HUES48 (cell line): ENCODE measurements at regions not wholly inside any gene's neighbourhood (a gene's known extent, or its start where the extent isn't known, plus 50 kb on each side); places are given as distances from the start of the nearest gene placed in this dataset.

Experiments used
- H3K27ac ChIP-seq: one replicate; pipeline ENCODE4 v1.7.0; 2013; ENCODE audit warnings: low read depth, low read length, inconsistent platforms
- H3K27me3 ChIP-seq: 2 replicates; pipeline ENCODE4 v1.6.1; 2013; ENCODE audit warnings: mild to moderate bottlenecking, low read length; ENCODE audit not compliant: control insufficient read depth, insufficient read depth
- H3K36me3 ChIP-seq: 2 replicates; pipeline ENCODE4 v1.6.1; 2013; ENCODE audit warnings: low read length; ENCODE audit not compliant: control insufficient read depth, insufficient read depth
- H3K4me1 ChIP-seq: 2 replicates; pipeline ENCODE4 v1.6.1; 2013; ENCODE audit warnings: mild to moderate bottlenecking, low read length; ENCODE audit not compliant: control insufficient read depth, insufficient read depth
- H3K4me3 ChIP-seq: 2 replicates; pipeline ENCODE4 v1.5.1; 2013; ENCODE audit warnings: mild to moderate bottlenecking, low read depth, low read length
- H3K9ac ChIP-seq: 2 replicates; pipeline ENCODE4 v1.6.1; 2013; ENCODE audit warnings: mild to moderate bottlenecking, low read depth, low read length, moderate library complexity
- H3K9me3 ChIP-seq: 2 replicates; pipeline ENCODE4 v1.6.1; 2013; ENCODE audit warnings: low read length; ENCODE audit not compliant: control insufficient read depth, insufficient read depth

- H3K9ac ChIP-seq = no peak overlapping the region
These were observed 81.1 kb upstream of the SERP2 start for GRCh38 chr13:44292545-44292944.

GRCh38 chr13:44293374-44293773 is 80.2 kb upstream of the SERP2 start:
- no peak overlapping the region for H3K27ac ChIP-seq
- no peaks in the 10 kb centered on the region for H3K9me3 ChIP-seq
- H3K9ac ChIP-seq = no peak overlapping the region
- H3K36me3 ChIP-seq = no peaks in the 10 kb centered on the region
- H3K4me3 ChIP-seq = no peak overlapping the region
- H3K4me1 ChIP-seq = 0 out of 2 replicates have a peak, but pooled peaks cover 2% of the 10 kb centered on the region
- no peaks in the 10 kb centered on the region for H3K27me3 ChIP-seq

More at GRCh38 chr13:44292545-44292944, 81.1 kb upstream of the SERP2 start:
- Histone ChIP-seq H3K36me3 (no peaks in the 10 kb centered on the region), H3K9me3 (no peaks in the 10 kb centered on the region), H3K27me3 (no peaks in the 10 kb centered on the region), H3K27ac (no peak overlapping the region), H3K4me1 (0 out of 2 replicates have a peak, but pooled peaks cover 2% of the 10 kb centered on the region), H3K4me3 (no peak overlapping the region)

GRCh38 chr13:44293908-44294735 is 79.5 kb upstream of the SERP2 start:
- Histone ChIP-seq H3K27me3 (no peaks in the 10 kb centered on the region), H3K9me3 (no peaks in the 10 kb centered on the region), H3K4me3 (no peak overlapping the region), H3K9ac (no peak overlapping the region), H3K27ac (no peak overlapping the region), H3K4me1 (0 out of 2 replicates have a peak, but pooled peaks cover 2% of the 10 kb centered on the region), H3K36me3 (no peaks in the 10 kb centered on the region)

- H3K4me3 ChIP-seq = no peak overlapping the region
- H3K9ac ChIP-seq = no peak overlapping the region
- H3K27me3 ChIP-seq = no peaks in the 10 kb centered on the region
- no peaks in the 10 kb centered on the region for H3K9me3 ChIP-seq
- no peak overlapping the region for H3K27ac ChIP-seq
- H3K4me1 ChIP-seq = 0 out of 2 replicates have a peak, but pooled peaks cover 2% of the 10 kb centered on the region
- no peaks in the 10 kb centered on the region for H3K36me3 ChIP-seq
These were observed 78.7 kb upstream of the SERP2 start for GRCh38 chr13:44294876-44295275.

- Histone ChIP-seq H3K4me3 (no peak overlapping the region), H3K27ac (no peak overlapping the region), H3K27me3 (no peaks in the 10 kb centered on the region; the same call in 1 of the 2 replicates), H3K36me3 (no peaks in the 10 kb centered on the region), H3K9ac (no peak overlapping the region), H3K4me1 (no peaks in the 10 kb centered on the region), H3K9me3 (no peaks in the 10 kb centered on the region)
These were observed 76.8 kb upstream of the SERP2 start for GRCh38 chr13:44296856-44297255.

- Histone ChIP-seq H3K4me1 (no peaks in the 10 kb centered on the region), H3K9ac (no peak overlapping the region), H3K27ac (no peak overlapping the region), H3K27me3 (no peaks in the 10 kb centered on the region; the same call in 1 of the 2 replicates), H3K9me3 (no peaks in the 10 kb centered on the region), H3K4me3 (no peak overlapping the region), H3K36me3 (no peaks in the 10 kb centered on the region)
These were observed 75.3 kb upstream of the SERP2 start for GRCh38 chr13:44298314-44298713.

GRCh38 chr13:44299152-44299943 is 74.3 kb upstream of the SERP2 start:
- no peak overlapping the region for H3K9ac ChIP-seq
- no peaks in the 10 kb centered on the region for H3K36me3 ChIP-seq
- no peak overlapping the region for H3K4me3 ChIP-seq
- peaks cover 1% of the 10 kb centered on the region; the same call in 1 of the 2 replicates for H3K4me1 ChIP-seq
- no peaks in the 10 kb centered on the region for H3K9me3 ChIP-seq
- H3K27me3 ChIP-seq = peaks cover 9% of the 10 kb centered on the region
- H3K27ac ChIP-seq = no peak overlapping the region

GRCh38 chr13:44300895-44301638 is 72.6 kb upstream of the SERP2 start:
- no peak overlapping the region for H3K4me3 ChIP-seq
- no peak overlapping the region for H3K9ac ChIP-seq
- no peaks in the 10 kb centered on the region for H3K36me3 ChIP-seq
- no peaks in the 10 kb centered on the region for H3K9me3 ChIP-seq
- H3K27me3 ChIP-seq = peaks cover 26% of the 10 kb centered on the region
- peaks cover 18% of the 10 kb centered on the region for H3K4me1 ChIP-seq
- H3K27ac ChIP-seq = no peak overlapping the region

- H3K36me3 ChIP-seq = no peaks in the 10 kb centered on the region
- no peak overlapping the region for H3K9ac ChIP-seq
- no peak overlapping the region for H3K4me3 ChIP-seq
- H3K4me1 ChIP-seq = peaks cover 23% of the 10 kb centered on the region
- no peak overlapping the region for H3K27ac ChIP-seq
- no peaks in the 10 kb centered on the region for H3K9me3 ChIP-seq
- H3K27me3 ChIP-seq = peaks cover 30% of the 10 kb centered on the region
These were observed 72.0 kb upstream of the SERP2 start for GRCh38 chr13:44301639-44302015.

GRCh38 chr13:44302233-44302632 is 71.4 kb upstream of the SERP2 start:
- peaks cover 28% of the 10 kb centered on the region for H3K4me1 ChIP-seq
- no peaks in the 10 kb centered on the region for H3K36me3 ChIP-seq

More at GRCh38 chr13:44302233-44302632, 71.4 kb upstream of the SERP2 start:
- Histone ChIP-seq H3K9me3 (no peaks in the 10 kb centered on the region), H3K4me3 (no peak overlapping the region), H3K9ac (no peak overlapping the region), H3K27me3 (peaks cover 32% of the 10 kb centered on the region), H3K27ac (no peak overlapping the region)
